ENCODE measurements at regions not wholly inside any gene's neighbourhood (a gene's known extent, or its start where the extent isn't known, plus 50 kb on each side); places are given as distances from the start of the nearest gene placed in this dataset.

- TF ChIP-seq EZH2 (IDR thresholded peaks at IDR 0.05; ENCODE audit: insufficient read depth, poor library complexity, severe bottlenecking) (no peak), EZH2phosphoT487 (IDR thresholded peaks at IDR 0.05; ENCODE audit: insufficient read depth, low read depth) (0 out of 2 replicates have a peak, but pooled peaks have one; percentile 50)
Observed at GRCh38 chr2:196331851-196332250, 160.5 kb upstream of the STK17B start.

Data from GM23248 (cell line).